Stimulated activated naive B cell treated with anti-CD40 and anti-IgM and Interleukin-4, amounts not matched to agents 10 μg/mL and 1 μg/mL and 100 μg/mL, for 72 hours (primary cell): ENCODE measurements at regions not wholly inside any gene's neighbourhood (a gene's known extent, or its start where the extent isn't known, plus 50 kb on each side); places are given as distances from the start of the nearest gene placed in this dataset.
"Not testable (repeated sequence)": the region's sequence is repeated elsewhere in the genome, so short reads cannot be mapped to it uniquely, and the experiment has no call there.

Experiments
- ATAC-seq, 2 donors: fragments of 150-1000 bp; cut with Tn5 transposase; replicated peaks; 2 replicates each; pipeline ENCODE4 v1.10.0; 2021; ENCODE audit warnings: moderate library complexity in 1 of 2
- DNase-seq: peaks from one replicate; pipeline ENCODE4 v3.0.0; 2021
- H3K27ac Mint-ChIP-seq: one replicate; pipeline ENCODE4 v1.8.0; 2022; ENCODE audit warnings: mild to moderate bottlenecking, mixed read lengths
- H3K27me3 Mint-ChIP-seq, 2 donors: one replicate each; pipeline ENCODE4 v1.8.0; 2022; ENCODE audit warnings: mixed read lengths in 2 of 2
- H3K36me3 Mint-ChIP-seq, 2 donors: one replicate each; pipeline ENCODE4 v1.8.0; 2022; ENCODE audit warnings: mixed read lengths in 2 of 2, mild to moderate bottlenecking in 1 of 2
- H3K4me1 Mint-ChIP-seq, 2 donors: one replicate each; pipeline ENCODE4 v1.8.0; 2022; ENCODE audit warnings: mixed read lengths in 2 of 2, mild to moderate bottlenecking in 1 of 2
- H3K4me3 Mint-ChIP-seq, 2 donors: one replicate each; pipeline ENCODE4 v1.8.0; 2022; ENCODE audit warnings: mild to moderate bottlenecking in 2 of 2, mixed read lengths in 2 of 2, moderate library complexity in 1 of 2
- H3K9me3 Mint-ChIP-seq, 2 donors: one replicate each; pipeline ENCODE4 v1.8.0; 2022; ENCODE audit warnings: mixed read lengths in 2 of 2, mild to moderate bottlenecking in 1 of 2

GRCh38 chr6:74609871-74610270, 596.0 kb downstream of the COL12A1 start:
- DNase-seq (no peak), ATAC-seq (no peak)
- H3K27me3 Mint-ChIP-seq, result no peaks in the 10 kb centered on the region
- peaks cover 0 to 4% of the 10 kb centered on the region in 2 donors for H3K9me3 Mint-ChIP-seq
- no peaks in the 10 kb centered on the region for H3K36me3 Mint-ChIP-seq
- no peak overlapping the region for H3K27ac Mint-ChIP-seq
- no peaks in the 10 kb centered on the region for H3K4me1 Mint-ChIP-seq
- no peak overlapping the region for H3K4me3 Mint-ChIP-seq

GRCh38 chr6:74607934-74608333, 597.9 kb downstream of the COL12A1 start:
- H3K9me3 Mint-ChIP-seq, result peaks cover 0 to 2% of the 10 kb centered on the region in 2 donors
- H3K27ac Mint-ChIP-seq, result no peak overlapping the region
- H3K36me3 Mint-ChIP-seq, result no peaks in the 10 kb centered on the region
- no peak for DNase-seq
- no peaks in the 10 kb centered on the region for H3K4me1 Mint-ChIP-seq
- no peak for ATAC-seq
- no peak overlapping the region for H3K4me3 Mint-ChIP-seq
- no peaks in the 10 kb centered on the region for H3K27me3 Mint-ChIP-seq

GRCh38 chr6:74607468-74607867, 598.4 kb downstream of the COL12A1 start:
- peaks cover 0 to 2% of the 10 kb centered on the region in 2 donors for H3K9me3 Mint-ChIP-seq
- no peaks in the 10 kb centered on the region for H3K27me3 Mint-ChIP-seq
- H3K27ac Mint-ChIP-seq, result no peak overlapping the region
- no peaks in the 10 kb centered on the region for H3K36me3 Mint-ChIP-seq
- ATAC-seq (no peak), DNase-seq (no peak)
- H3K4me3 Mint-ChIP-seq, result no peak overlapping the region
- H3K4me1 Mint-ChIP-seq, result no peaks in the 10 kb centered on the region

- H3K4me3 Mint-ChIP-seq, result no peak overlapping the region
- H3K9me3 Mint-ChIP-seq, result peaks cover 0 to 2% of the 10 kb centered on the region in 2 donors
- no peaks in the 10 kb centered on the region for H3K27me3 Mint-ChIP-seq
- no peaks in the 10 kb centered on the region for H3K36me3 Mint-ChIP-seq
- ATAC-seq (no peak), DNase-seq (no peak)
- H3K27ac Mint-ChIP-seq, result no peak overlapping the region
- H3K4me1 Mint-ChIP-seq, result no peaks in the 10 kb centered on the region
Observed at GRCh38 chr6:74606582-74607071, 599.2 kb downstream of the COL12A1 start.

- no peaks in the 10 kb centered on the region for H3K27me3 Mint-ChIP-seq
- DNase-seq (no peak), ATAC-seq (no peak)
- no peak overlapping the region for H3K27ac Mint-ChIP-seq
- peaks cover 0 to 2% of the 10 kb centered on the region in 2 donors for H3K9me3 Mint-ChIP-seq
- no peak overlapping the region for H3K4me3 Mint-ChIP-seq
- no peaks in the 10 kb centered on the region for H3K36me3 Mint-ChIP-seq
- H3K4me1 Mint-ChIP-seq, result no peaks in the 10 kb centered on the region
Observed at GRCh38 chr6:74605922-74606581, 599.8 kb downstream of the COL12A1 start.

GRCh38 chr6:74604279-74604678, 601.6 kb downstream of the COL12A1 start:
- Mint-ChIP-seq H3K27ac (no peak overlapping the region), H3K4me3 (no peak overlapping the region), H3K4me1 (no peaks in the 10 kb centered on the region), H3K9me3 (peaks cover 0 to 2% of the 10 kb centered on the region in 2 donors), H3K36me3 (no peaks in the 10 kb centered on the region), H3K27me3 (no peaks in the 10 kb centered on the region)
- no peak for ATAC-seq
- DNase-seq, result no peak

- DNase-seq (no peak), ATAC-seq (peak in 1 of 2 donors; percentile 34)
- no peak overlapping the region for H3K27ac Mint-ChIP-seq
- H3K4me1 Mint-ChIP-seq, result peaks cover 0 to under 1% of the 10 kb centered on the region in 2 donors
- no peak overlapping the region for H3K4me3 Mint-ChIP-seq
- no peaks in the 10 kb centered on the region for H3K27me3 Mint-ChIP-seq
- peaks cover 0 to 3% of the 10 kb centered on the region in 2 donors for H3K9me3 Mint-ChIP-seq
- no peaks in the 10 kb centered on the region for H3K36me3 Mint-ChIP-seq
Observed at GRCh38 chr6:74603322-74604076, 602.4 kb downstream of the COL12A1 start.

- ATAC-seq, result no peak
- H3K36me3 Mint-ChIP-seq, result no peaks in the 10 kb centered on the region
- H3K4me1 Mint-ChIP-seq, result peaks cover 0 to 4% of the 10 kb centered on the region in 2 donors
Observed at GRCh38 chr6:74602206-74602605, 603.6 kb downstream of the COL12A1 start.

GRCh38 chr6:74598462-74599393, 607.1 kb downstream of the COL12A1 start:
- Mint-ChIP-seq H3K4me3 (no peak overlapping the region), H3K27me3 (no peaks in the 10 kb centered on the region), H3K4me1 (peaks cover 0 to 4% of the 10 kb centered on the region in 2 donors), H3K27ac (no peak overlapping the region), H3K36me3 (no peaks in the 10 kb centered on the region), H3K9me3 (peaks cover 0 to 2% of the 10 kb centered on the region in 2 donors)
- DNase-seq, result peak; percentile 4
- peak; percentile 86 to 95 for ATAC-seq

More at GRCh38 chr6:74602206-74602605, 603.6 kb downstream of the COL12A1 start:
- Mint-ChIP-seq H3K4me3 (no peak overlapping the region), H3K27ac (no peak overlapping the region), H3K9me3 (peaks cover 0 to 2% of the 10 kb centered on the region in 2 donors), H3K27me3 (no peaks in the 10 kb centered on the region)
- DNase-seq, result no peak

GRCh38 chr6:74597840-74598239, 608.0 kb downstream of the COL12A1 start:
- Mint-ChIP-seq H3K36me3 (no peaks in the 10 kb centered on the region), H3K4me1 (peaks cover 0 to 4% of the 10 kb centered on the region in 2 donors)
- ATAC-seq, result no peak

GRCh38 chr6:74597266-74597665, 608.6 kb downstream of the COL12A1 start:
- DNase-seq, result no peak
- no peaks in the 10 kb centered on the region for H3K36me3 Mint-ChIP-seq
- H3K27me3 Mint-ChIP-seq, result no peaks in the 10 kb centered on the region
- no peak overlapping the region for H3K4me3 Mint-ChIP-seq
- H3K27ac Mint-ChIP-seq, result no peak overlapping the region
- ATAC-seq, result no peak
- H3K9me3 Mint-ChIP-seq, result peaks cover 4 to 5% of the 10 kb centered on the region in 2 donors
- H3K4me1 Mint-ChIP-seq, result peaks cover 0 to 4% of the 10 kb centered on the region in 2 donors

More at GRCh38 chr6:74597840-74598239, 608.0 kb downstream of the COL12A1 start:
- Mint-ChIP-seq H3K27me3 (no peaks in the 10 kb centered on the region), H3K9me3 (peaks cover 4 to 5% of the 10 kb centered on the region in 2 donors), H3K4me3 (no peak overlapping the region), H3K27ac (no peak overlapping the region)
- no peak for DNase-seq

- no peaks in the 10 kb centered on the region for H3K36me3 Mint-ChIP-seq
- no peak overlapping the region for H3K4me3 Mint-ChIP-seq
- ATAC-seq (no peak), DNase-seq (no peak)
- H3K4me1 Mint-ChIP-seq, result peaks cover 0 to 4% of the 10 kb centered on the region in 2 donors
- H3K9me3 Mint-ChIP-seq, result peaks cover 4 to 5% of the 10 kb centered on the region in 2 donors
- H3K27me3 Mint-ChIP-seq, result no peaks in the 10 kb centered on the region
- no peak overlapping the region for H3K27ac Mint-ChIP-seq
Observed at GRCh38 chr6:74596588-74596987, 609.3 kb downstream of the COL12A1 start.

GRCh38 chr6:74594350-74594749, 611.5 kb downstream of the COL12A1 start:
- not testable (repeated sequence) for H3K9me3 Mint-ChIP-seq, H3K4me3 Mint-ChIP-seq, DNase-seq, H3K27me3 Mint-ChIP-seq, ATAC-seq, H3K4me1 Mint-ChIP-seq, H3K36me3 Mint-ChIP-seq, H3K27ac Mint-ChIP-seq
